ENCODE measurements at regions not wholly inside any gene's neighbourhood (a gene's known extent, or its start where the extent isn't known, plus 50 kb on each side); places are given as distances from the start of the nearest gene placed in this dataset.

DNA sequence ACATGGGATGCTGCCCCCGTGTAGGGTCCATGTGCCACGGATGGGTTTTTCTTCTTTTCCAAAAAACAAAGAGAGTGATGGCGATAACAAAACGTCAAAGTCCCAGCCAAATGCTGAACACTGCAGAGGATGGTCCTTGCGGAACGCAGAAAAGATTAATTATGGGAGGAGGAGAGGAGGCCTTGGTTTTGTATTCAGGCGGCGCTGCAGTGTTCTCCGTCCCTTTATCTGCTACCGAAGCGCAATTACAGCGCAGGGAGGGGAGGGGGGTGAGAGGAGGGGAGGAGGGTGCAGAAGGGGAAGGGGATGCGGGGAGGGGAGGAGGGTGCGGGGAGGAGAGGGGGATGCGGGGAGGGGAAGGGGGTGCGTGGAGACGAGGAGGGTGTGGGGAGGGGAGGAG is 131.8 kb upstream of the PRKCQ start:
- Mint-ChIP-seq H3K27me3 (ENCODE audit: insufficient read depth) (no peaks in the 10 kb centered on the region), H3K4me1 (no peaks in the 10 kb centered on the region), H3K4me3 (no peak overlapping the region), H3K9me3 (no peaks in the 10 kb centered on the region), H3K27ac (no peak overlapping the region), H3K36me3 (ENCODE audit: low read depth) (no peaks in the 10 kb centered on the region)
- Histone ChIP-seq H3K27me3 (ENCODE audit: control insufficient read depth, insufficient read depth, low read length, poor library complexity, severe bottlenecking) (no peaks in the 10 kb centered on the region), H3K4me1 (ENCODE audit: control insufficient read depth, insufficient read depth, low read length) (no peaks in the 10 kb centered on the region), H3K27ac (ENCODE audit: low read depth, low read length) (no peak overlapping the region), H3K9me3 (ENCODE audit: control insufficient read depth, low read length) (no peaks in the 10 kb centered on the region), H3K4me3 (ENCODE audit: low read length) (no peak overlapping the region), H3K9ac (ENCODE audit: extremely low read depth, low read length, poor library complexity, severe bottlenecking) (no peak overlapping the region), H3K36me3 (ENCODE audit: control insufficient read depth, insufficient read depth, low read length) (no peaks in the 10 kb centered on the region)
- WGBS, 2 experiments (ENCODE audit: insufficient coverage in 1 of 2, insufficient read length in 1 of 2): 83 to 93% methylated on average over 2 to 17 of the region's 17 CpGs
- DNase-seq: no peak
- TF ChIP-seq, protein P1, sequence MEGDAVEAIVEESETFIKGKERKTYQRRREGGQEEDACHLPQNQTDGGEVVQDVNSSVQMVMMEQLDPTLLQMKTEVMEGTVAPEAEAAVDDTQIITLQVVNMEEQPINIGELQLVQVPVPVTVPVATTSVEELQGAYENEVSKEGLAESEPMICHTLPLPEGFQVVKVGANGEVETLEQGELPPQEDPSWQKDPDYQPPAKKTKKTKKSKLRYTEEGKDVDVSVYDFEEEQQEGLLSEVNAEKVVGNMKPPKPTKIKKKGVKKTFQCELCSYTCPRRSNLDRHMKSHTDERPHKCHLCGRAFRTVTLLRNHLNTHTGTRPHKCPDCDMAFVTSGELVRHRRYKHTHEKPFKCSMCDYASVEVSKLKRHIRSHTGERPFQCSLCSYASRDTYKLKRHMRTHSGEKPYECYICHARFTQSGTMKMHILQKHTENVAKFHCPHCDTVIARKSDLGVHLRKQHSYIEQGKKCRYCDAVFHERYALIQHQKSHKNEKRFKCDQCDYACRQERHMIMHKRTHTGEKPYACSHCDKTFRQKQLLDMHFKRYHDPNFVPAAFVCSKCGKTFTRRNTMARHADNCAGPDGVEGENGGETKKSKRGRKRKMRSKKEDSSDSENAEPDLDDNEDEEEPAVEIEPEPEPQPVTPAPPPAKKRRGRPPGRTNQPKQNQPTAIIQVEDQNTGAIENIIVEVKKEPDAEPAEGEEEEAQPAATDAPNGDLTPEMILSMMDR (conservative IDR thresholded peaks at IDR 0.05): no peak

DNA sequence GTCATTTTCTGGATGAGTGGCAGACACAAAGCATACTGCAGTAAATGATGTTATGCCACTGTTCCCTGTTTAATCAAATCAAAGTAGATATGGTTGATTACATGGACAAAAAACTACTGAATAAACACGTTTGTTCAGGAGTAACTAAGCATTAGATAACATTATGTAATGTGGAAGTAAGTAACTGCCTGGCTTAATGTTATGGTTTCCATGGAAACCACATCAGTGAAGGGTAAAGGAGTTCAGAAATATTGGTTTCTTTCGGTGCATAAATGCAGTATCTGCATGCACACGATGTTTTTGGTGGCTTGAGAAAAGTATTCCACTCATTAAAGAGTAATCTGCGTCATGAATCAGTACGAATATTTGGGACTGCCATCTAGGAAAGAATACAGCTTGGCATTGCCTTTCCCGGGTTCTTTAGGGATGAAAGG is 131.3 kb upstream of the PRKCQ start:
- WGBS, 2 experiments (ENCODE audit: insufficient coverage in 1 of 2, insufficient read length in 1 of 2): 70 to 85% methylated on average over 5 to 6 of the region's 6 CpGs
- no peak overlapping the region for H3K27ac Mint-ChIP-seq
- H3K4me3 Mint-ChIP-seq: no peak overlapping the region
- H3K27ac ChIP-seq (ENCODE audit: low read depth, low read length): no peak overlapping the region
- H3K9ac ChIP-seq (ENCODE audit: extremely low read depth, low read length, poor library complexity, severe bottlenecking): no peak overlapping the region
- TF ChIP-seq, protein P1 (conservative IDR thresholded peaks at IDR 0.05): no peak
- no peaks in the 10 kb centered on the region for H3K27me3 Mint-ChIP-seq (ENCODE audit: insufficient read depth)
- DNase-seq: no peak
- H3K36me3 Mint-ChIP-seq (ENCODE audit: low read depth): no peaks in the 10 kb centered on the region
- no peaks in the 10 kb centered on the region for H3K4me1 ChIP-seq (ENCODE audit: control insufficient read depth, insufficient read depth, low read length)
- H3K9me3 ChIP-seq (ENCODE audit: control insufficient read depth, low read length): no peaks in the 10 kb centered on the region
- H3K4me1 Mint-ChIP-seq: no peaks in the 10 kb centered on the region
- H3K4me3 ChIP-seq (ENCODE audit: low read length): no peak overlapping the region
- no peaks in the 10 kb centered on the region for H3K27me3 ChIP-seq (ENCODE audit: control insufficient read depth, insufficient read depth, low read length, poor library complexity, severe bottlenecking)
- H3K9me3 Mint-ChIP-seq: no peaks in the 10 kb centered on the region
- no peaks in the 10 kb centered on the region for H3K36me3 ChIP-seq (ENCODE audit: control insufficient read depth, insufficient read depth, low read length)

DNA sequence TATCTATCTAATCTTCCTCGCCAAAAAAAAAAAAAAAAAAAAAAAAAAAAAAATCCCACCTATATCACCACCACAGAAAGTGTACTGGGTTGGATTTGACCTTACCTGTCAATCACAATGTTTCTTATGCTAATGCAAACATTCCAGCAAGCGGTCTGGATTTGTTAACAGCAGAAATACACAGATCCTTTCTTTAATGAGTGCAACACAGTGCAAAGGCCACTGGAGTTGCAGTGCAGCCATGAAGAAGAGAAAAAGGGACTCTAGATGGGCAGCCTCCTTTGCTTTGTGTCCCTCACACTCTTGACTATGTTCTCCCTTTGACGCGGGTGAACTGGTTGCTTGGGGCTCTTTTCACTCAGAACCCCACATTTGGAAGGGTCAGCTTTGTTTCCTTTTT is 127.3 kb upstream of the PRKCQ start:
- no peak overlapping the region for H3K4me3 Mint-ChIP-seq
- H3K27me3 Mint-ChIP-seq (ENCODE audit: insufficient read depth): no peaks in the 10 kb centered on the region
- Histone ChIP-seq H3K27me3 (ENCODE audit: control insufficient read depth, insufficient read depth, low read length, poor library complexity, severe bottlenecking) (no peaks in the 10 kb centered on the region), H3K9ac (ENCODE audit: extremely low read depth, low read length, poor library complexity, severe bottlenecking) (no peak overlapping the region), H3K4me1 (ENCODE audit: control insufficient read depth, insufficient read depth, low read length) (no peaks in the 10 kb centered on the region), H3K9me3 (ENCODE audit: control insufficient read depth, low read length) (no peaks in the 10 kb centered on the region), H3K27ac (ENCODE audit: low read depth, low read length) (no peak overlapping the region), H3K4me3 (ENCODE audit: low read length) (no peak overlapping the region), H3K36me3 (ENCODE audit: control insufficient read depth, insufficient read depth, low read length) (no peaks in the 10 kb centered on the region)
- H3K27ac Mint-ChIP-seq: no peak overlapping the region
- H3K36me3 Mint-ChIP-seq (ENCODE audit: low read depth): no peaks in the 10 kb centered on the region
- WGBS, 2 experiments (ENCODE audit: insufficient coverage in 1 of 2, insufficient read length in 1 of 2): 85 to 91% methylated on average over 3 to 4 of the region's 4 CpGs
- no peak for DNase-seq
- H3K9me3 Mint-ChIP-seq: no peaks in the 10 kb centered on the region
- H3K4me1 Mint-ChIP-seq: no peaks in the 10 kb centered on the region
- TF ChIP-seq, protein P1 (conservative IDR thresholded peaks at IDR 0.05): no peak

Data from endodermal cell (in vitro differentiated cells).